Gastroesophageal sphincter (tissue), 3 donors: ENCODE measurements at regions not wholly inside any gene's neighbourhood (a gene's known extent, or its start where the extent isn't known, plus 50 kb on each side); places are given as distances from the start of the nearest gene placed in this dataset.
"Not testable (repeated sequence)": the region's sequence is repeated elsewhere in the genome, so short reads cannot be mapped to it uniquely, and the experiment has no call there.

Experiments
- CTCF ChIP-seq, 4 experiments: fragments of 200-600 bp in 2 of 4; fragments of 450-650 bp in 2 of 4; sonication (generic) in 1 of 4; IDR thresholded peaks; one replicate each; pipeline ENCODE4 v1.5.1; 2017 to 2019; ENCODE audit warnings: antibody characterized with exemption in 4 of 4, mild to moderate bottlenecking in 2 of 4, moderate library complexity in 2 of 4
- POLR2A ChIP-seq, 2 donors: fragments of 450-650 bp; IDR thresholded peaks; one replicate each; pipeline ENCODE4 v1.6.1; 2017; ENCODE audit warnings: antibody characterized with exemption in 2 of 2, mild to moderate bottlenecking in 2 of 2, moderate library complexity in 1 of 2
- POLR2AphosphoS5 ChIP-seq: sonication (generic); formaldehyde crosslinking; IDR thresholded peaks from one replicate; pipeline ENCODE4 v1.6.1; 2017; ENCODE audit warnings: antibody characterized with exemption

- not testable (repeated sequence) for TF ChIP-seq POLR2AphosphoS5; CTCF (IDR thresholded peaks at IDR 0.05); POLR2A (IDR thresholded peaks at IDR 0.05)
These were observed 438.4 kb upstream of the TBL1XR1 start for GRCh38 chr3:177635601-177636106.
